Muscle layer of colon (tissue), 2 donors: ENCODE measurements at regions not wholly inside any gene's neighbourhood (a gene's known extent, or its start where the extent isn't known, plus 50 kb on each side); places are given as distances from the start of the nearest gene placed in this dataset.
A peak's percentile ranks its signal among the peaks of the same experiment; 100 is the strongest.
"Not testable (repeated sequence)": the region's sequence is repeated elsewhere in the genome, so short reads cannot be mapped to it uniquely, and the experiment has no call there.

Source experiments
- H3K27ac ChIP-seq: one replicate; pipeline ENCODE4 v1.7.0; 2013; ENCODE audit warnings: low read depth, mild to moderate bottlenecking, low read length, moderate library complexity
- H3K27me3 ChIP-seq, 2 donors: one replicate each; pipeline ENCODE4 v1.7.0; 2013; ENCODE audit warnings: low read length in 2 of 2, mild to moderate bottlenecking in 2 of 2; ENCODE audit not compliant: insufficient read depth in 2 of 2, control insufficient read depth in 1 of 2
- H3K36me3 ChIP-seq: one replicate; pipeline ENCODE4 v1.7.0; 2013; ENCODE audit warnings: mild to moderate bottlenecking, low read length; ENCODE audit not compliant: insufficient read depth
- H3K4me1 ChIP-seq: one replicate; pipeline ENCODE4 v1.7.0; 2013; ENCODE audit warnings: mild to moderate bottlenecking, low read length; ENCODE audit not compliant: insufficient read depth
- H3K4me3 ChIP-seq, 2 donors: one replicate each; pipeline ENCODE4 v1.7.0; 2013; ENCODE audit warnings: low read length in 2 of 2, low read depth in 1 of 2, mild to moderate bottlenecking in 1 of 2, moderate library complexity in 1 of 2
- H3K9ac ChIP-seq: one replicate; pipeline ENCODE4 v1.7.0; 2013; ENCODE audit warnings: low read length
- H3K9me3 ChIP-seq: one replicate; pipeline ENCODE4 v1.7.0; 2013; ENCODE audit warnings: mild to moderate bottlenecking, low read length
- donor health status: abdominal sarcoma.
- donor health status: Adenocarcinoma of cecum.

DNA sequence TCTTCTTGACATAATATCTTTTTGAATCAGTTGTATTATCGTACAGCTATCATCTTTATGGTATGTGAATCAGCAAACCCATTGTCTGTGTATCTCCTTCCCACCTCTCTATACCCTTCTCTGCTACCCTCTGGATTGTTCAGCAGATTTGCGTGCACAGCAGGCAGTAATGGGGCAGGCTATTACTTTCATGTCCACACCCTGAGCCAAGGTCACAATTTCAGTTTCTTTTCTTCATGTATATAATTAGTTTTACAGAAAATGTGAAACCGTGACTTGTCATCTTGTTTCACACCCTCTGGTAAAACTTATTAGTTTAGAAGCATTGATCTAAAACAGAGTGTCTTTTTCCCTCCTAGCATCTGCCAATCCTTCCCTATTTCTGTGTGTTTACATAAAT is 770.4 kb upstream of the SEMA6D start:
- no peak overlapping the region for H3K9ac ChIP-seq
- no peaks in the 10 kb centered on the region for H3K27me3 ChIP-seq
- no peaks in the 10 kb centered on the region for H3K4me1 ChIP-seq
- H3K9me3 ChIP-seq, result no peaks in the 10 kb centered on the region
- H3K36me3 ChIP-seq, result no peaks in the 10 kb centered on the region
- H3K4me3 ChIP-seq, result no peak overlapping the region
- H3K27ac ChIP-seq, result no peak overlapping the region

DNA sequence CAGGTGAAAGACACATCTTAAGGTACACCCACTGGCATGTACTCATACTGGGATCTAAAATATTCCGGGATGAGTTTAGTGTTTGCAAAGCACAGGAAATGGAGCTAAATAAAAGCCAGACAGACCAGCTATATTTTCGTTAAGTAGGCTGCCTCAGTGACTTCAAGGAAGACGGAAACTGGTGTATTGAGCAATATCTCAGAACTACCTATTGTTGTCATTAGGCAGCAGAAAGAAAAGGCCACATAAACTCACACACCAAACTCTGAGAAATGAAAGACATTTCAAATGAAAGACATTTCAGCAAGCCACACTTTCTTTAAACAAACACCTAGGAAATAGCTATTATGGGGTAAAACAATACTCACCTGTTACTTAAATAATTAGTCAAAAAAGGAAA is 761.7 kb upstream of the SEMA6D start:
- Histone ChIP-seq H3K4me3 (no peak overlapping the region), H3K9ac (no peak overlapping the region), H3K4me1 (peaks cover 3% of the 10 kb centered on the region), H3K36me3 (no peaks in the 10 kb centered on the region), H3K9me3 (no peaks in the 10 kb centered on the region), H3K27ac (no peak overlapping the region), H3K27me3 (no peaks in the 10 kb centered on the region)

DNA sequence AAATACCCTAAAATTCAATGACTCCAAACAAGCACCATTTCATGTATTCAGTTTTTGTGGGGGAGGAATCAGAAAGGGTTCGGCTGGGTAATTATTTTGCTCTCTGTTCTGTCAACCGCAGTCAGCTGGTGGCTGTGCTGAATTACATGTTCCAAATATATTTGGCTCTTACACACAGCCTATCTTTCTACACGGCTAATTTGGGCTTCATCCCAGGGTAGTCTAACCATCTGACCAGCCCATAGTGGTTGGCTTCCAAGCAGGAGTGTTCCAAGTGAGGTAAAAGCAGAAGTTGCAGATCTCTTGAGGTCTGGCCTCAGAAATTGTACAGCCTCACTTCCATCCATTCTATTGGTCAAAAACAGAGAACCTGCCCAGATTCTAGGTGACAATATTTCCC is 760.8 kb upstream of the SEMA6D start:
- Histone ChIP-seq H3K4me1 (peaks cover 8% of the 10 kb centered on the region), H3K36me3 (no peaks in the 10 kb centered on the region), H3K9me3 (no peaks in the 10 kb centered on the region), H3K4me3 (no peak overlapping the region), H3K9ac (no peak overlapping the region), H3K27me3 (no peaks in the 10 kb centered on the region), H3K27ac (no peak overlapping the region)

DNA sequence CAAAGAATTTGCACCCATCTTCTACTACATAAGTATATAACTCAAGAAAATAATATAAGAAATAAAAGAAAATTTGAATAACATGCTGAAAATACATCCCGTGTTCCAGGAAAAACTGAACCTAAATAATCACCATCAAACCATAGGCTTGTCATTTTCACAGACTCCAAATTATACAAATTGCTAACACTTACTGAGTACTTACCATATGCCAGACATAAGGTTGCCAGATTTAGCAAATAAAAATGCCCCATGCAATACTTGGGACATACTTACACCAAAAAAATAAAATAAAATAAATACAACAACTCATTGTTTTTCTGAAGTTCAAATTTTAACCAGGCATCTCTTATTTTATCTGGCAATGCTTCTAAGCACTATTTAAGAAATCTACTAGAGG is 760.4 kb upstream of the SEMA6D start:
- Histone ChIP-seq H3K27ac (no peak overlapping the region), H3K9ac (no peak overlapping the region), H3K9me3 (no peaks in the 10 kb centered on the region), H3K4me1 (peaks cover 12% of the 10 kb centered on the region), H3K27me3 (no peaks in the 10 kb centered on the region), H3K4me3 (no peak overlapping the region), H3K36me3 (no peaks in the 10 kb centered on the region)

DNA sequence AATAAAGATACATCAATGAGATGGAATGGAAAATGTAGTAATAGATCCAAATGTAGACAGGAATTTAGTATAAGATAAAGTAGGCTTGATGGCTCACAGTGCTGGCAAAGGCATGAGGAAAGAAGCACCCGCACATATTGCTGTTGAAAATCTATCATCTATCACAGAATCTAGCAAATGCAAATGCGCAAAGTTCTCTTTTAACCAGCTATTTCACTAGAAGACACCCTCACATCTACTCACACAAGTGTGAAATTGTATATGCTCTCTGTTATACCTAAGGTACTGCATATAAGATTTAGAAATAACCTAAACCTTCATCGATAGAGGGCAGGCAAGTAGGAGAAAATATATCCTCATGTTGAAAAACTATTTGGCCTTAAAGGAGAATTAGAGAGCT is 756.7 kb upstream of the SEMA6D start:
- no peak overlapping the region for H3K9ac ChIP-seq
- H3K4me1 ChIP-seq, result peaks cover 16% of the 10 kb centered on the region
- no peak overlapping the region for H3K27ac ChIP-seq
- H3K36me3 ChIP-seq, result no peaks in the 10 kb centered on the region
- no peaks in the 10 kb centered on the region for H3K27me3 ChIP-seq
- H3K9me3 ChIP-seq, result no peaks in the 10 kb centered on the region
- H3K4me3 ChIP-seq, result no peak overlapping the region

DNA sequence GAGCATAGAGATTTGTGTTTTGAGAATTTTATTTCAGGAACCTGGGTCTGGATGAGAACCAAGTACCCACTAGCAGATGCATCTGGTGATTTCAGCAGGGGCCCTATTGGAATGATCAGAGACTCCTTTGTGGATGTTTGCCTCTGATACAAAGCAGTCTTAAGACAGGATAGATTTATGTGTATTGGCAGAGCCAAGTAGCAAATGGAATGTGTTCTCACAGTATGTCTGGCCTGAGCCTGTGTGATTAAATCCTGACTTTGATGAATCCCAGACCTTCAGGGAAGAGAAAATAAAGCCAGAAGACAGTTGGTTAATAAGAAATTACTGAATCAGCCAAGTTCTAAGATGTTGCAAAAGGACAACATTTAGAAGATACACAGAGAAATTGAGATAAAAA is 755.5 kb upstream of the SEMA6D start:
- no peaks in the 10 kb centered on the region for H3K27me3 ChIP-seq
- H3K4me3 ChIP-seq, result no peak overlapping the region
- H3K36me3 ChIP-seq, result no peaks in the 10 kb centered on the region
- peaks cover 13% of the 10 kb centered on the region for H3K4me1 ChIP-seq
- no peaks in the 10 kb centered on the region for H3K9me3 ChIP-seq
- H3K27ac ChIP-seq, result peak overlapping the region; percentile 44
- no peak overlapping the region for H3K9ac ChIP-seq

DNA sequence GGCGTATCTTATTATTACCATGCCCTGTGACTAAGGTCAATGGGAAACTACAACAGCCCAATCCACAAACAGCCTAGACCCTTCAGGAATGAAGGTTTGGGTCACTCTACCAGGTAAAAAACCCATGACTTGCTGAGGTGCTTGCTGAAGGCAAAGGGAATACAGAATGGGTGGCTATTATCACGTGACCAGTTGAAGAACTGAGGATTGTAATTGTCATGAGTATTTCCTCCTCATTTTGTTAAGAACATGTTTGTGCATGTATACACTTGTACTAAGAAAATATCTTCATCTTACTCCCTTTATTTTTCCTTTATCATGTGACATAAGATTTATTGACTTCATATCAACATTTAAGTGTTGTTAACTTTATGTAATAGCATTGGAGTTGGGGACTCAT is 729.2 kb upstream of the SEMA6D start:
- not testable (repeated sequence) for H3K9me3 ChIP-seq, H3K4me3 ChIP-seq, H3K9ac ChIP-seq, H3K36me3 ChIP-seq, H3K27me3 ChIP-seq, H3K27ac ChIP-seq, H3K4me1 ChIP-seq

DNA sequence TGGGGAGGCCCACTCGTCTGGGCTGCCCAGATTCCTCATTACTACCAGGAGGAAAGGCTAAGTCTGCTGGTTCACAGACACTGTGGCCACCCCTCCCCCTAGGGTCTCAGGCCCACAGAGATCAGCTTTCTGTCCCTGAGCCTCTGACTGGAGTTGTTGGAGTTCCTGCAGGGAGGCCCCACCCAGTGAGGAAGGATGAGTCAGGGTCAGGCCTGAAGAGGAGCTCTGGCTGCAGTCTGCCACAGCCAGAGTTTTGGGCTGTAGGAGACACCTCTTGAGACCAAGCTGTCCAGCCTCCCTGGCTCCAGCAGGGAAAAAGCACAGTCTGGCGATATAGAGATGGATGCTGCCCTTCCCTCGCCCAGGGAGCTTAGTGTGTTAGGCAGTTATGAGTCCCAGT is 720.9 kb upstream of the SEMA6D start:
- Histone ChIP-seq H3K27ac (no peak overlapping the region), H3K9me3 (no peaks in the 10 kb centered on the region), H3K9ac (no peak overlapping the region), H3K36me3 (no peaks in the 10 kb centered on the region), H3K4me3 (no peak overlapping the region), H3K4me1 (no peaks in the 10 kb centered on the region), H3K27me3 (no peaks in the 10 kb centered on the region)

DNA sequence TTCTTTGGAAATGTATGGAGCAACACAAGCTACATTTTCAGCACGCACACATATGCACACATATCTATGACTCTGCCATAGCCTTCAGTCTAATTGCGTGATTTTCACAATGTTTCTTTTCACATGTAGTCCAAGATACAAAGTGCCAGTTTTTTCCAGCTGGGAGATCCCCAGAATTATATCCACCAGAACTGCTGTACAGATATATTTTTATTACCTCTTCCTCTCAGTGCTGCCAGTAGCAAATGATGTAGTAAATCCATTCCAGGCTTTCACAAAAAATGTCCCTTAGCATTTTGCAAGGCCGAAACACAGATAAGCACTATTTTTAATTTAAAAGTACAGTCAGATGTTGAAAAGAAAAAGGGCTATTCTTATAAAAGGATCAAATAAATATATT is 719.8 kb upstream of the SEMA6D start:
- H3K27ac ChIP-seq, result no peak overlapping the region
- H3K27me3 ChIP-seq, result no peaks in the 10 kb centered on the region
- no peaks in the 10 kb centered on the region for H3K4me1 ChIP-seq
- H3K9me3 ChIP-seq, result no peaks in the 10 kb centered on the region
- no peak overlapping the region for H3K4me3 ChIP-seq
- no peaks in the 10 kb centered on the region for H3K36me3 ChIP-seq
- no peak overlapping the region for H3K9ac ChIP-seq

DNA sequence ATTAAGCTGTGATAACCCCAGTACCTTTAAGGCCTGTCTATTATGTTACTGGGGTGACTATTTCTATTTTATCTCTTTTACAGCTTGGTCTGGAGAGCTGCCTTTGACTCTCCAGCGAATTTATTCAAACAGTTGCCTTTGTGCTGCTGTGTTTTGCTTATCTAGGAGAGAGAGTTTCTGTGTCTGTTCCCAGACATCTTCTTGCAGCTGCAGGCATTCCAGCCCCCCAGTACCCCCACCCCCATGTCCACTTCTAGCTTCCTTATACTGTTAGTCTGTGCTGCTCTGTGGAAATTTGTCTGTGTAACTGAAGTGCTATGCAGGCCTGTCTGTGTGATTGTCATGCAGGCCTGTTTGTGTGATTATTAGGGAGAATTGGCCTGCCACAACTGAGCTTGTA is 713.7 kb upstream of the SEMA6D start:
- Histone ChIP-seq H3K9me3 (no peaks in the 10 kb centered on the region), H3K36me3 (no peaks in the 10 kb centered on the region), H3K9ac (no peak overlapping the region), H3K4me1 (no peaks in the 10 kb centered on the region), H3K27me3 (no peaks in the 10 kb centered on the region), H3K27ac (no peak overlapping the region), H3K4me3 (no peak overlapping the region)

DNA sequence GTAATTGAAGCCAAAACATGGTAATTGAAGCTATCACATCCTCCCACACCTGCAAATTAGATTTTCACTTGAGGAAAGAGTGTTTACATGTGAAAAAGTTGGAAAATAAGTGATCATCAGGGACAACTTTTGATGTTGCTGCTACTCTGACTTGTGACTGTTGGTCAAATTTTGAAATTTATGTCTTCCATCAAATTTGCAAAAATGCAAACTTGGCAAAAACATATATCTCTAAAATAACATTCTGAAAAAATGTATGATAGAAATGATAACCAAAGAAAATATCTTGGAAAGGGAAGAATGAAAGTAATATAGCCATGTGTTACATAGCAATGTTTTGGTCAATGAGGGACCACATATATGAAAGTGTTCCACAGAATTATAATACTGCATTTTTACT is 703.9 kb upstream of the SEMA6D start:
- H3K9me3 ChIP-seq, result no peaks in the 10 kb centered on the region
- no peaks in the 10 kb centered on the region for H3K27me3 ChIP-seq
- H3K4me3 ChIP-seq, result no peak overlapping the region
- H3K9ac ChIP-seq, result no peak overlapping the region
- no peaks in the 10 kb centered on the region for H3K4me1 ChIP-seq
- no peaks in the 10 kb centered on the region for H3K36me3 ChIP-seq
- H3K27ac ChIP-seq, result no peak overlapping the region

DNA sequence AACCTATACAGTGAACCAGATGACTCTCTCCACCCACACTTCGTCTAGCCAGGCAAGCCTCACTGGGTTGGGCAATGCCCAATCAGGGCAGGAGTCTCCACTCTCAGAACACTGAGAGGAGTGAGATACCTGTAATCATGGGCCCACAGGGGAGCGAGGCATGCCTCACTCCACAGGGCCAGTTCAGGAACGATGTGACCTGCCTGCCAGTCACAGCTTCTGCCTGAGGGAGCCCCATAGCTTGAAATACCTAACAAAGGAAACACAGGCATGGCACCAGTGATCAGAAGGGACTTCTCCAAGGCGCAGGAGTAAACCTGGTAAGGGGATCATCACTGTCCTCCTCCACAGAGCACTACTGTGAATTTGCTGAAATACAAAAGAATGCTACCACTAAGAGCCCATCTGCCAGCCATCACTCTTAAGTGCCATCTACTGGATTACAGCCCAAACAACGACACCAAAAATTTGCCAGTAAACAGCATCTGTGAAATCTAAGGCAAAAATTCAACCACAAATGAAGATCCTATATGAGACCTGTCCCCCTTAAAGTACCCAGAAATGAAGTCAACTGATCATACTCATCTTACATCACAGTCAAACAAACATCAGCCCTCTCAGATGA is 689.9 kb upstream of the SEMA6D start:
- Histone ChIP-seq H3K27me3 (no peaks in the 10 kb centered on the region), H3K4me1 (no peaks in the 10 kb centered on the region), H3K36me3 (no peaks in the 10 kb centered on the region), H3K9me3 (no peaks in the 10 kb centered on the region), H3K4me3 (no peak overlapping the region), H3K9ac (no peak overlapping the region), H3K27ac (no peak overlapping the region)
